Posterior cingulate gyrus (tissue), 11 donors: ENCODE measurements at regions not wholly inside any gene's neighbourhood (a gene's known extent, or its start where the extent isn't known, plus 50 kb on each side); places are given as distances from the start of the nearest gene placed in this dataset.

Experiments
- DNase-seq, 10 donors: peaks; one replicate each; pipeline versions ENCODE4 v3.0.0 to v3.0.0-alpha.2; 2020 to 2021; ENCODE audit warnings: mixed read lengths in 3 of 10
- intact Hi-C: fragments of 100-400 bp; cut with DNase I; formaldehyde crosslinking; loops from one replicate; pipeline ENCODE4 v1.15.1; 2023

DNA sequence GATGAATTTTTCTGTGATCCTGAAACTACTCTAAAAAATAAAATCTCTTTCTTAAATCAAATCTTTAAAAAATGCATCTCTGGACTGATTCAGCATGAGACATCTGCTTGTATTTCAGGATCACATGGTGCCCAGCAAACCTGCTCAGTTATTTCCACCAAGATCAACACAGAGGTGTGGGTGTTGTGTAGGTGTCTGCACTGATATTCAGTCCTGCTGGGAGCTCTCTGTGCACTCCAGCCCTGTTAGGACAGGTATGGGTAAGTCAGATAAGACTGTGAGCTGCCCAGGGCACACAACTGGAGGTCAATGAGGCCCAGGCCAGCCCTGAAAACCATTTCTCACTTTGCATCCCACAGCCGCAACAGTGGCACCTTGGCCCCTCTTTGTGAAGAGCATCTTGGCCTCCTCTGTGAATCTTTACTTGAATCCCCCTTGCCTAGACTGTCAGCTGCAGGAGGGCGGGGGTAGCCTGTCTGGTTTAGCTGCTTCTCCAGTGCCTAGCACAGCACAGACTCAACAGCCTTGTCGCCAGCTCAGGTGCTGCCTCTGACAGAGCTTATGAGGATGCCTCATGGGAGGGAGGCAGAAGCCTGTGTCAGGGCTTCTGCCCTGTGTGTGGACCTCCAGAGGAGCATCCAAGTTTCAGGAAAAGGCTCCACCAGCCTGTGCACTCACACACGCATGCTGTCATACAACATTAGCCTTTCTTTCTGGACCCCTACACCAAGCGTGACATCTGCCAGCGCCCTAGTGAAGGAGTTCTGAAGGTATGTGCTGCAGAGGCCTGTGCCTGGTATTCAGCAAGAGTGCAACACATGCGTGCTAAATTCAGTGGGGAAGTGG lies 187.6 kb upstream of the CST7 start:
- peak in 3 of 10 donors; percentile 5 to 57 (median 55) for DNase-seq
- intact Hi-C loops: no loop called here

DNA sequence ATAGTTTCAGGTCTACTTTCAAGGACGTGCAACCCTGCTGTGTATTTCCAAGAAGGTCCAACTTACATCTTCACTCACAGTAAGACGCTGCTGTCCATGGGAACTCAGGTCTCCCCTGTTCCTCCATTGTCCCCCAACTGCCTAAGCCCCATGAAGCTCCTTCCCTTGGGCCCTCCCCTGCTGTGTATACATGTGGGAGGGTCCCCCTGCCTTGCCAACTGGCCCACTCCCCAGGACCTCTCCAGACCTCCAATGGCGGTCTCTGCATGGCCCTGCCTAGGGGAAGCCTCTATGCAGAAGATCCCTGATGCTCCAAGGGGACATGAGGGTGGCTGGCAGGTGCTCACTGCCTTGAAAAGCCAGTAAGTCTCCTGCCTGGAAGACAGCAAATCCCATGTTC lies 186.7 kb upstream of the CST7 start:
- intact Hi-C loops: no loop called here
- peak in 2 of 10 donors; percentile 1 to 20 for DNase-seq

DNA sequence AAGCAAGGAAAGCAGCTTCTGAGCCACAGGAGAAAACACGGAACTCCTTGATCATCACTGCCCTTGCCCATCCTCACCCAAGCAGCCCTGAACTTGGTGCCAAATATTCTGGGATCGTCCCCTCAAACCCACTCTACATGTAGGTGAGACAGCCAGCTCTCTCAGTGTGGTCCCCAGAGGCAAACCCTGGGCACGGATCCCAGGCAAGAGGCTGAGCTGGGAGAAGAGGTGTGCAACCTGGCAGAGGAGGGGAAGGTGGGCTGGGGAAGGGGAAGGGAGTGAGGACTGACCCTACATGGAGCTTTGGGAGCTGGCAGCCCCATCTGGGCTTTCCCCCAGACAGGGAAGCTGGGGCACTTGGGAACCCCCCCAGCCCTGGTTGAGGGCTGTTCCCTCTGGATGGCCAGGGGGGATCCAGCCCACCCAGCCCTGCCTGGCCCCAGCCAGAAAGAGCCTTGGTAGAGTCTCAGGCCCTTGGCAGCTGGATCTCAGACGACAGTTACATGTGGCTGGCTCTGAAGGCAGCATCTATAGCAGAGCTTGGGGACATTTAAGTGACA lies 186.2 kb upstream of the CST7 start:
- intact Hi-C loops: no loop called here

DNA sequence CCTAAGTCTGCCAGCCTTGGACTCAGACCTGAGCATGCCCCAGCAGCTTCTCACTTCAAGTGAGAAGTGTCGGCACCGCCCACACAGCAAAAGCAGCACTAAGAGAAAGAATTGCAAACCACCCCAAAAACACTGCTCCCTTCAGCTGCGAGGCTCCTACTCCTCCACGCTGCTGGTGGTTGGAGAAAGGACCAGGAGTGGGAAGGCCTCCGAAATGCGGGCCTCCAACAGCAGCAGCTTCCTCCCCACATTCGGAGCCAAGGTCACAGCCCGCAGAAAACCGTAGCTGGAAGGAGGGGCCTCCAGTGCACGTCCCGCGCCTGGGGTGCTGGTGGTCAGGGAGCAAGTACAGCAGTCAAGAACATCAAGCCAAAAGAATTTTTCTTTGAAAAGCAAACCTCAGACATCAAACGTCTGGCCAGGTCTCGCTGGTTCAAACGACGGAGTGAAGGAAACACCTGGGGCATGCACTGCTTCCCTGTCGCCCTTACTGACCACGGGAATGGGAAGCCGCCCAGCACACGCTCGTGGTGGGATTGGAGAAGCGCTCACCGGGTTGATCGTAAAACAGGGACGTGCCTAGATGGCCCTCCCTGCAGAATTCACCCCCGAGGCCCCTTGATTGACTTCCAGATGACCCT lies 185.6 kb upstream of the CST7 start:
- intact Hi-C loops: no loop called here
- DNase-seq: peak in 9 of 10 donors; percentile 7 to 93 (median 58)

More for the DNA sequence above, 186.2 kb upstream of the CST7 start:
- peak in 3 of 10 donors; percentile 2 to 48 (median 23) for DNase-seq

DNA sequence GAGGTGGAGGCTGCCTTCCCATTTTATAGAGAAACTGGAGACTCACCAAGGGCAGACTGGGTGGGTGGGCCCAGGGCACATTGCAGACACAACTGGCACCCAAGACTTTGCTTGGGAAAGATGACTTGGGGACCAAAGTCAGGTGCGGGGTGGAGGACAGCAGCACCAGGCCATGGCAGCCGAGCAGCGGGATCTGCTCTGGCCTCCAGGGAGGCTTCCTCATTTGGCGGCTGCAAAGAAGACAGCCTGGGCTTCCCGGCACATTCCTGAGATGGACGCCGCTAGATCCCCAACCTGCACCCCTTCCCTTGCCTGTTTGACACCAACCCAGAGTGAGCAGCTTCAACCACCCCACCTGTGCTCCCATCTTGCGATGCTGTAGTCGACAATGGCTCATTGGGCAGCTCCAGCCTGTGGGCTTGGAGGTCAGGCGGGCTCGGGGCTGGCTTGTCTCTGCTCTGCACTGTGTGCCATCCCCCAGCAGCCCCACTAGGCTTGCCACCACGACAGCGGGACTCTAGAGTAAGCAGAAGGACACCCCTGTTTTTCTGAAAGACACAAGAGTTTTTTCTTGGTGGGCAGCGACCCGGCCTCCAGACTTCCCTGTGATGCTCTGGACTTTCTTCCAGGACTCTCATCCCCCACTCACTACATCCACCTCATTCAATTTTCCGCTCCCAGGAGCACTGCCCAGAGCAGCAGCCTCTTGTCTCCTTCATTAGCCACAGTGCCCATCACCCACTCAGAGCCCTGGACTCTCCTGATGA lies 184.9 kb upstream of the CST7 start:
- DNase-seq: peak in 3 of 10 donors; percentile 2 to 54 (median 53)
- intact Hi-C loops: no loop called here

DNA sequence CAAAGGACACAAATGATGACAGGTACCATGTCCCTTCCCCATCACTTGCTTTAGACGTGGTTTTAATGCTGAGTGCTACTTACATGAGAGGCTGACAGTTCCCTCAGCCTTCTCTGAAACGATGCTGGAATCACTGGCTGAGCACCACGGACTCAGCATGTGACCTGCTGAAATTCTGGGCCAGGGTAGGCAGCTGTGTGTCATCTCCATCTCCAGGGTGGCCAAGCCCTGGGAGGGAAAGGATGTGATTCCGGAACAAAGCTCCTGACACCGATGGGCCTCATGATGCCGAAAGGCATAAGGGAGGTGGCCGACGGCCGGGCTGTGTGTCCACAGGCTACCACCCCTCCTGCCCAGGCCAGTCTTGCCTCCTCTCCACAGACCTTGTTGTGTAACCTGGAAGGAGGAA lies 184.3 kb upstream of the CST7 start:
- intact Hi-C loops: no loop called here
- DNase-seq: peak in 4 of 10 donors; percentile 3 to 78 (median 49)

DNA sequence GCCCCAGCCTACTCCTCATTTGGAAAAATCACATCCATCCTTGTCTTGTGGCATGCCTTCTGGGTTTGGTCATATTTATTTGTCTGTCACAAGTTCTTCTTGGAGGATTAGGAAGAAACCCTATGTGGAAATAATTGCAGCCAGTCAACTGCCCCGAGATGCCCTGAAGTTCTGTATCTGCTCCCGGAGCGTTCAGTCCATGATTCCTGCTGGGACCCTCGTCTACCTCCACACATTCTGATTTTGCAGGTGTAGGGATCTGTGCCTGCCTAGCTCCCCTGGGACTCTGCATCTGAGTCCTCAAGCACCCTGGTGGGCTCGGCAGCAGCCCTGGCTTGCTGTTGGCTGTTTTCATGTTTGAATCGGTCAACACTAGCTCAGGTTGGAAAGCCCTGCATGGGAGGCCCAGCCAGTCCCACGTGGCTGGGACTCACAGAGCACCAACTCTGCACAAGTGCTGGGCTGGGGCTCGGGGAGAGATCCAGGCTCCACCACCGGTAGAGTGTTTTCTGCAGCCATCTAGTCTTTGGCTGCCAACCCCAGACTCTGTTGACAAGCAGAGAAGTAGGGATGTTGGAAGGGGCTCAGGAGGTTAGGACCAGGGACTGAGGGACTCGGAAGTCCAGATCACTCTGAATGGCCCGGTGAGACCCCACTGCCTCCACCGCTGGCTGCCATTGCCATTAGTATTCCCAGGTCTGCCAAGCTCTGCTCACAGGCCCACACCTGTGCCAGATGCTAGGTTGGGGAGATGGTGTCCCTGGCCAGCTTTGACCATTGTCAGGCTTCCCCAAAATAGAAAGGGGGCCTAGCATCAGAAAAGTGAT lies 183.5 kb upstream of the CST7 start:
- DNase-seq: peak in 4 of 10 donors; percentile 4 to 67 (median 32)

DNA sequence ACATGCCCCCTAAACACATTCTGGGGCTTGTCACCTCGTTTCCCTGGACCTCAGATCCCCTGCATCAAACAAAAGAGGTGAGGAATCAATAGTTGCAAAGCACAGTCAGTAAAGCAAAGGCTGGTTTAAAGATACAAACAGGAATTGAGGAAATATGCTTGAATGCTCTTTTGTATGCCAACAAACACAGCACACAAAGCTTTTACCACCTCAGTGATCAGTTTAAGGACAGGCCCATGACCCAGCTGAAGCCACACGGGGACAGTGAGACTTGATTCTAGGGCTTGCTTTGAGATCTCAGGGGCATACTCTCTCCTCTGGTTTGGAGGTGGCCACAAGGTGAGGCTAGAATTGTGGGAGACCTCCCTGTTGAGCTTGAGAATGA lies 182.9 kb upstream of the CST7 start:
- intact Hi-C loops: no loop called here
- peak in 1 of 10 donors; percentile 18 for DNase-seq

More for the DNA sequence above, 183.5 kb upstream of the CST7 start:
- intact Hi-C loops: no loop called here

DNA sequence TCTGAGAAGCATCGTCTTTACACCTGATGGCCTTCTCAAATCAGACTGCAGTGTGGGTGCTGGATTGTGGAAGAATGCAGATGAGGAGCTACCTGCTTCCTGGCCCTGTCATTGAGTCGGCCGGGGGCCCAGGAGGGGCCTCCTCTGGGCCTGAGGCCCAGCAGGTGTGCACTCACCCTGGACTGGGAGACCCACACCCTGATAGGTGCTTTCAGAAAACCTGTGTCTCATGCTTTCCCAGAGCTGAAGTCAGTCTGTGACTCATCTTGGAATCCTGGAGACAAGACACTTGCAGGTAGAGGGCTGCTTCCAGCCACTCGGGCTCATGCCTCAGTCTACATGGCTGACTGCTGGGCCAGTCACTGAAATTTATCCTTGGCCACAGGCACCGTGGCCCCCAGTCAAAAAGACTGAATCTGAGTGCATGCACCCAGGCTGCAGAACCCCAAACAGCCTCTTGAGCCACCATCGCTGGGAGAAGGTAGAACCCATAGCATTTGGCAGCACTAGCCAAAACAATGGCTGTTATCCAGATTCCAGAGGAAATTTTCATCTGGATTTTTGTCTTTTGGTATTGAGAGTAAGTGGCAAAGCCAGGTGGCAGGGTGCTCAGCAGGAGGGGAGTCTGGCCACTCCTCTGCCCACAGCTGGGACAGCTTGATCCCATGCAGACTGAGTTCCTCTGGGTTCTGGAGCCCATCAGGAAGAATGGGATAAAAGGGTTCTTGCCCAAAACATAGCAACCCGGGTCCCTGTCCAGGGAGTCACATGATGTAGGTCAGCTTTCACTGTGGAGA lies 182.0 kb upstream of the CST7 start:
- DNase-seq: peak in 4 of 10 donors; percentile 2 to 55 (median 42)
- intact Hi-C loops: no loop called here

DNA sequence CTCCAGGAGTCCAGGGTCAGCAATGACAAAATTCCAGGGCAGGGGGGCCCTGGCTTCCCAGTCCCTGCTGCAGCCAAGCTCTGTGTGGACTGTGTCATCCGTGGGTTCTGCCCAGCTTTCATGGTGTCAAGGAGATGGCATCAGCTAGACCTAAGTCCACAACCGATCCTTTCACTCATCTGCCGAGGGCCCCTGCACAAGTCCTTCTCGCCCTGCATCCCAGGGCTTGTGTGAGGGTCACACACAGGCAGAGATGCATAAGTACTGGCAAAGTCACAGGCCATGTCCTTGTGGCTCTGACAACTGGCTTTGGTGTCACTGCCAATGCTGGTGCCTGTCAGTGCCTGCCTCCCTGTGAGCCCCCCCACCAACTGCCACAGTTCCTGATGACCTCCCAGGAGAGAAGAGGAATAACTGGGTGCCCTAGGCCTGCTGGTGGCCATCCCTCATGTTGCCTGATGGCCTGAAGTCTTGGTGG lies 181.4 kb upstream of the CST7 start:
- DNase-seq: peak in 3 of 10 donors; percentile 2 to 36 (median 31)
- intact Hi-C loops: no loop called here

DNA sequence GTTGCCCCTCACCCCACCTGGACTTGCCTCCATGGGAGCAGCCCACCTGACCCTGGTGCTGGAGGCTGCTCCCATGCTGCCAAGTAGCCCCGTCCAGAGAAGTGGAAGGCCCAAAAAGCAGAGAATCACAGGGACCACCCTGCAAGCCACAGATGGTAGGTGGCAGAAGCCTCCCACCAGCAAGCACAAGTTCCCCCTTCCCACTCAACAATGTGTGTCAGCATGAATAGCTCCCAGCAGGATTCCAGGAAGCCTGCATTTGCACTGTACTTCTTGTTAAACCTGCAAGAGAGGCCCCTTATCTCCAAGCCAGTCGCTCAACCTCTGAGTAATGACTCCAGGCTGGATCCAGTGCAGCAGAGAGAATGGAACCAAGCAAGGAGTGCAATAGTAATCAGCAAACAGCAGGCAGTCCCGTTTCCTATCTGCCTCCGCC lies 180.8 kb upstream of the CST7 start:
- intact Hi-C loops: no loop called here
- peak in 3 of 10 donors; percentile 25 to 47 (median 30) for DNase-seq

DNA sequence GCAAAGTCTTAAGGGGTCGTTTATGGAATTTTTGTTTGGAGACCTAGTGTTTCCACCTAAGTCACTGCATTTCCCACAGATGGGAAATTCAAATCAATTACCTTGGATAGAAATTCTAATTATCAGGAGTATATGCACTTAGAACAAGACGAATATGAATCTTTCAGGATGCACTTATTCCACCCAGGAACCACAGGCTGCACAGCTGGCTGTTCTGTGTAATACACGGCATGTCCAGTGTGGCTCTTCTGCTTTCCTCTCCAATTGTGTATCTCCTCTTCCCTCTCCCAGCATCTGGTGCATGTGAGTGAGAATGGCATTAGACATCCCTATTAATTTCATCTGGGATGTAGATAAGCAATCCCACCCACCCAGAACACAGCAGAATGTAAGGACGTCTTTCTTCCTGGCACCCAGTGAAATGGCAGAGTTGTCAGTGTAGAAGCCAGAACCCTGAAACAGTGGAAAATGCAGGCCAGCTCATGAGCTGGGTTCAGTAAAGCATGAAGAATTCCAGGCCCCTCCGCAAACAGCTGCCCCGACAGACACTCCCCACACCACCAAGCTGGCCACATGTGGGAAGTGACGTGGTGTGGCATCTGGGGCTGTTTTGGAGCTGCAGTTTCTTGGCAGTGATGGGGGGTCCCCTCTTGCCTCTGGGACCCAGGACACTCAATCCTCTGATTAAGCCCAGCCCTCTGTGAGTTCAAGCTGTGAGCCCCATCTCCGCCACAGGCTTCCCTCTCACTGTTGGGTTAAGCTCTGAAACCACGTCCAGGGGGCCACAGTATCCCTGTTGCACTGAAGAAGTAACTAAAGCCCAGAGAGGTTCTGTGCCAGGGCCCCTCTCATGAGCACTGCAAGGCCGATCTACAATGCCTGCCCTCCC lies 180.1 kb upstream of the CST7 start:
- intact Hi-C loops: no loop called here
- DNase-seq: peak in 3 of 10 donors; percentile 1 to 32 (median 30)

DNA sequence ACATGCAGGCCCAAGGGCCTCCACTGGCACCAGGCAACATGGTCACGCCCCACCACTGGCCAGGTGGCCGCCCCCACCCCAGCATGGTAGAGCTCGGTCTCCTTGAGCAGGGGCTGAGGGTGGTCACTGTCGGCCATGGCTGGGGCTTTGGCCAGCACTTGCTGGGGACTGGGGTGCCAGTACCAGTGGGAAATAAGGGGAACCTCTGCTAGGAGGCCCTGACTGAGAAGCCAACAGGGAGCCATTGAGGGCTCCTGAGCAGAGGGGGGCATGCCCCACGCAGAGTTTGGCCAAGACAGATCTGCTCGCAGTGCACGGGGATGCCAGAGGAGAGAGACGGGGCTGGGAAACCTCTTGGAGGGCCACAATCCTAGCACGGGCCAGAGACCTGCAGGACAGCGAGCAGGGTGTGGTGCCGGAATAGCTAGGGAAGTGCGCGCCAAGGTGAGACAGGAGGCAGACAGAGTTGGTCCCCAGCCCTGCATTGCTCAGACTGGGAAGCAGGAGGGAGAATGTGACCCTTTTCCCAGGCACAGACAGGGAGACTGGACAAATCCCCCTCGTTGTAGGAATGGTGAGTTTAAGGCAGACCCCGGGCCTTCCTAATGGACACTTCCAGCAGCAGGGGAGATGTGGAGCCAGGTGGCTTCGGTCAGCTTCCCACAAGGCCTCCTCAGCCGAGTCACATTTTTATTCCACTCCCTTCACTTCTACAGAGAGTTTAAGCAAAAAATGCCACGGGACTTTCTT lies 179.0 kb upstream of the CST7 start:
- intact Hi-C loops: no loop called here
- peak in 5 of 10 donors; percentile 1 to 70 (median 53) for DNase-seq

DNA sequence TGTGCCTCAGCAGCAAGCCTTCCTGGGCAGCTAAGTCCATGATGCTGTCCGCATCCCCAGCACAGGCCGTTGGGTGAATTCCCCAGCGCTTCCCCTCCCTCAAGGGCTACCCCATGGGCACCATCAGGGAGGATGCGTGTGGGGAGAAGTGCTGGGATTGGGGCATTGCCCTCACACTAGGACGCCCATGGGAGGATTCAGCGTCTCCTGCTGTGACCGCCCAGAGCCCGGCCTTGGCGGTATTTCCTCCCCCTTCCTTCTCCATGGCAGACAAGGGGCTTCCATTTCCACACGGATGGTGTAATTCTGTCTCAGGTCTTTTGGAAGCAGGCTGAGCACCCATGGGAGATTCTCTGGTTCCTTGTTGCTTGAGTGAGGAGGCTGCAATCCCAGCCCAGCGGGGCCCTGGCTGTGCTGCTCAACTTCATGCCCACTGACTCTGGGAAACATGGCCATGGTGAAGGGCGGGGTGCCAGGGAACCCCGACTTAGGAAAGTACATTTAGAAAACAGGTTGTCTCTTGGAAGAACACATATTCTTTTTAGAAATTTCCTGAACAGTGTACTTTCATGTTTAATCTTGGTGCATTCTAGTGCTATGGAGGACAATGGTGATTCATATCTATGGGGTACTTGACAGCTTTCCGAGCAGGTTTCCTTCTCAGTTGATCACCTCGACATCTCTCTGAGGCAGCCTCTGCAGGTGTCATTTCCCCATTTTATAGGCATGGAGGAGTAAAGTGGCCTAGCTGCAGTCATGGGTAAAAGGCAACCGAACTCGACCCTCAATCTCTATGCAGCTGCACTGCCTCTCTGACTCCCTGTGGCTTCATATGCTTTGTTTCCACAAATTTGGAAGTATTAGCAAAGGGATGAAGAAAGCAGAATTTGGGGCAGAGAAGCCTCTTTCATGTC lies 178.2 kb upstream of the CST7 start:
- peak in 5 of 10 donors; percentile 1 to 74 (median 44) for DNase-seq
- intact Hi-C loops: no loop called here

DNA sequence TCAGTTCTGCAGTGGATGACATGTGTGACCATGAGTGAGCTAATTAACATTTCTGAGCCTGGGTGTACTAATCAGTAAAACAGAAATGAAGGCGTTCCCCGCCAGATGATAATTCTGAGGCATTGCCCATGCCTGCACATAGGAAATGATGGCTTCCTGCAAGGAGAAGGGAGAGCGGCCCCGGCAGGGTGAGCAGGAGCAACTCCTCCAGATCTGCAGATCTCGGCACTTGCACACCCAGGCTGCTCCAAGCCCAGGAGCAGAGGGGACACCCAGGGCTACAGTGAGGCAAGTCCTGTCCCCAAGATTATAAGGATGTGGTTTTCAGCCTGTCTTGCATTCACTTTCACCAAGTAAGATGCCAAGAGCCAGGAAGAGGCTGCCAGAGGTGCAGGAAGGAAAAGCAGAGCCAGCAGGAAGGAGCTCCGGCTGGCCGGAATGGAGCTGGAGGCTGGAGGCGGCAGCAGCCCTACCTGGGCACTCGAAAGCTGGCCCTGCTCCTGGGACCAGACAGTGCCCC lies 177.5 kb upstream of the CST7 start:
- intact Hi-C loops: no loop called here
- DNase-seq: peak in 4 of 10 donors; percentile 2 to 72 (median 32)

DNA sequence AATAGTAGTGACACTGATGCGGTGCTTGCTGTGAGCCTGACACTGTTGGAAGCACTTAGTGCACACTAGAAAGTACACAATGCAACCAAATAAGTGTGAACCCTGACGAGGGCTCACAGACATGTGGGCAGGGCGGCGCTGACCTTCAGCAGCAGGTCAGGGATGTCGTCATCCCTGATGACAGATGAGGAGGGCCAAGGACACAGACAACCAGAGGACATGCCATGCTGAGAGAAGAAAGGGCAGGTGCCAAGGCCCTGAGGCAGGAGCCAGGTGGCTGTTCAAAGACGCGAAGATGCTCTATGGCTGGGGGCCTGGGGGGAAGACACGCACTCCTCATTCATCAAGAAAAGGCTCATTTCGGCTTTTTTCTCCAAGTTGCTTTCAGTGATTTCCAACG lies 176.4 kb upstream of the CST7 start:
- intact Hi-C loops: no loop called here
- peak in 3 of 10 donors; percentile 1 to 58 (median 56) for DNase-seq
